SK-N-SH treated with all-trans-retinoic acid at 6 μM for 48 hours (cell line): ENCODE measurements at regions not wholly inside any gene's neighbourhood (a gene's known extent, or its start where the extent isn't known, plus 50 kb on each side); places are given as distances from the start of the nearest gene placed in this dataset.

Experiments used
- ATAC-seq: fragments of 200-7000 bp; cut with Tn5 transposase; 3 replicates; pipeline ENCODE4 v1.9.1; 2020; ENCODE audit warnings: mild to moderate bottlenecking, moderate library complexity
- ARNTL ChIP-seq: fragments of 450-650 bp; formaldehyde crosslinking; IDR thresholded peaks from 2 replicates; pipeline ENCODE4 v1.5.0; 2020; ENCODE audit warnings: low read depth, mild to moderate bottlenecking, moderate library complexity, borderline replicate concordance
- CREB5 ChIP-seq: fragments of 250-450 bp; sonication (Bioruptor Pico); IDR thresholded peaks from 2 replicates; pipeline ENCODE4 v1.5.1; 2020; ENCODE audit warnings: low read depth, mild to moderate bottlenecking, moderate library complexity
- CSDC2 ChIP-seq: fragments of 250-450 bp; sonication (Bioruptor Pico); IDR thresholded peaks from 2 replicates; pipeline ENCODE4 v1.5.0; 2020; ENCODE audit warnings: mild to moderate bottlenecking, moderate library complexity
- CSRNP3 ChIP-seq: fragments of 250-450 bp; sonication (Bioruptor Pico); IDR thresholded peaks from 2 replicates; pipeline ENCODE4 v1.5.1; 2021; ENCODE audit warnings: mild to moderate bottlenecking, moderate library complexity
- ESRRG ChIP-seq: fragments of 250-450 bp; sonication (Bioruptor Pico); IDR thresholded peaks from 2 replicates; pipeline ENCODE4 v1.6.1; 2021; ENCODE audit warnings: mild to moderate bottlenecking
- GLIS3 ChIP-seq: fragments of 250-450 bp; sonication (Bioruptor Pico); IDR thresholded peaks from 2 replicates; pipeline ENCODE4 v1.5.0; 2020; ENCODE audit warnings: mild to moderate bottlenecking, moderate library complexity
- ISL1 ChIP-seq: fragments of 250-450 bp; sonication (Bioruptor Pico); IDR thresholded peaks from 2 replicates; pipeline ENCODE4 v2.1.2; 2022; ENCODE audit warnings: mild to moderate bottlenecking, moderate library complexity
- OSR1 ChIP-seq: fragments of 250-450 bp; sonication (Bioruptor Pico); IDR thresholded peaks from 2 replicates; pipeline ENCODE4 v1.8.0; 2022; ENCODE audit warnings: moderate library complexity, mild to moderate bottlenecking, inconsistent platforms
- PATZ1 ChIP-seq: fragments of 250-450 bp; sonication (Bioruptor Pico); IDR thresholded peaks from 2 replicates; pipeline ENCODE4 v1.8.0; 2020; ENCODE audit warnings: mild to moderate bottlenecking, moderate library complexity, borderline replicate concordance
- POU6F1 ChIP-seq: fragments of 250-450 bp; sonication (Bioruptor Pico); IDR thresholded peaks from 2 replicates; pipeline ENCODE4 v1.8.0; 2021; ENCODE audit warnings: low read depth, mild to moderate bottlenecking, moderate library complexity, borderline replicate concordance
- PPARA ChIP-seq: fragments of 250-450 bp; sonication (Bioruptor Pico); IDR thresholded peaks from 2 replicates; pipeline ENCODE4 v1.5.0; 2020; ENCODE audit warnings: mild to moderate bottlenecking, borderline replicate concordance
- RARB ChIP-seq: fragments of 250-450 bp; sonication (Bioruptor Pico); IDR thresholded peaks from 2 replicates; pipeline ENCODE4 v1.8.0; 2021; ENCODE audit warnings: mild to moderate bottlenecking, moderate library complexity
- SNAI2 ChIP-seq: fragments of 250-450 bp; sonication (Bioruptor Pico); IDR thresholded peaks from 2 replicates; pipeline ENCODE4 v1.5.0; 2020; ENCODE audit warnings: mild to moderate bottlenecking, moderate library complexity
- TOX ChIP-seq: fragments of 250-450 bp; sonication (Bioruptor Pico); IDR thresholded peaks from 2 replicates; pipeline ENCODE4 v1.8.0; 2021; ENCODE audit warnings: mild to moderate bottlenecking, moderate library complexity, borderline replicate concordance
- TSHZ2 ChIP-seq: fragments of 250-450 bp; sonication (Bioruptor Pico); IDR thresholded peaks from 2 replicates; pipeline ENCODE4 v1.5.0; 2020; ENCODE audit warnings: mild to moderate bottlenecking, moderate library complexity
- ZC3H10 ChIP-seq: fragments of 250-450 bp; sonication (Bioruptor Pico); IDR thresholded peaks from 2 replicates; pipeline ENCODE4 v1.5.1; 2021; ENCODE audit warnings: mild to moderate bottlenecking, moderate library complexity
- ZNF565 ChIP-seq: fragments of 450-650 bp; formaldehyde crosslinking; conservative IDR thresholded peaks from 2 replicates; pipeline ENCODE4 v1.5.0; 2020; ENCODE audit warnings: low read depth, mild to moderate bottlenecking, moderate library complexity
- ZNF70 ChIP-seq: fragments of 450-650 bp; formaldehyde crosslinking; IDR thresholded peaks from 2 replicates; pipeline ENCODE4 v1.5.0; 2020; ENCODE audit warnings: mild to moderate bottlenecking, moderate library complexity
- ZNF8 ChIP-seq: fragments of 450-650 bp; formaldehyde crosslinking; IDR thresholded peaks from 2 replicates; pipeline ENCODE4 v1.5.0; 2020; ENCODE audit warnings: mild to moderate bottlenecking, moderate library complexity

- TF ChIP-seq SNAI2, result no peak
- no peak for TF ChIP-seq ZNF565
- no peak for TF ChIP-seq ISL1 (CRISPR knock-in tag)
- no peak; the same call in 2 of the 3 replicates for ATAC-seq
Observed at GRCh38 chr9:115882911-115883310, 270.7 kb upstream of the PAPPA start.

- peak; percentile 89 for ATAC-seq
- no peak for TF ChIP-seq PPARA (CRISPR knock-in tag)
- TF ChIP-seq TOX, result no peak
- TF ChIP-seq SNAI2, result no peak
Observed at GRCh38 chr9:115883467-115884329, 269.9 kb upstream of the PAPPA start.

GRCh38 chr9:115884846-115885245, 268.7 kb upstream of the PAPPA start:
- ATAC-seq, result no peak

More at GRCh38 chr9:115884846-115885245, 268.7 kb upstream of the PAPPA start:
- TF ChIP-seq SNAI2 (no peak), ZC3H10 (CRISPR knock-in tag) (no peak), CSRNP3 (CRISPR knock-in tag) (no peak), CREB5 (no peak), PATZ1 (CRISPR knock-in tag) (no peak), ZNF8 (CRISPR knock-in tag) (no peak), OSR1 (CRISPR knock-in tag) (no peak), GLIS3 (no peak), PPARA (CRISPR knock-in tag) (no peak), ESRRG (CRISPR knock-in tag) (no peak), ISL1 (CRISPR knock-in tag) (no peak), ARNTL (CRISPR knock-in tag) (no peak), CSDC2 (CRISPR knock-in tag) (no peak), POU6F1 (CRISPR knock-in tag) (no peak), ZNF70 (CRISPR knock-in tag) (no peak), TSHZ2 (CRISPR knock-in tag) (no peak), RARB (no peak)
